Endometrium (tissue), 2 donors: ENCODE measurements at regions not wholly inside any gene's neighbourhood (a gene's known extent, or its start where the extent isn't known, plus 50 kb on each side); places are given as distances from the start of the nearest gene placed in this dataset.
"Not testable (repeated sequence)": the region's sequence is repeated elsewhere in the genome, so short reads cannot be mapped to it uniquely, and the experiment has no call there.

Experiments used
- FAIRE-seq: peaks from 2 replicates; lab custom pipeline; 2012; peaks lifted over from hg19 to GRCh38; lab: Jason Lieb, UNC
- donor health status: control.
- donor health status: control.

DNA sequence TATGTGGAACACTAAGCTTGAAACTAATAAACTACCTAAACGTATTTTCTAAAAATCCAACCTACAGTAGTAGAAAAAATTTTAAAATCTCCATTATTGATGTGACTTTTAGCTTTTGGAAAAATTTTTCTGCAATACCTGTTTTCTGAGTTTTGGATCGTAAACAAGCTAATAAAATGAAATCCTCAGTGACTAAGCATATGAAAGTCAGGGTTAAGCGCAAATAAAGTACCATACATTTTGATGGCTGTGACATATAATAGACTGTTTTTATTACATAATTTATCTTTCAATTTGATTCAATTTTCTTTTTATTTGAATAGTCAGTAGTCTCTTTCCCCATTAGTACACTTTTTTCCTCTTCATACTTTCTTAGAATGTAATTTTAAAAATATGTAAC lies 683.6 kb downstream of the NUP35 start:
- FAIRE-seq = no peak

DNA sequence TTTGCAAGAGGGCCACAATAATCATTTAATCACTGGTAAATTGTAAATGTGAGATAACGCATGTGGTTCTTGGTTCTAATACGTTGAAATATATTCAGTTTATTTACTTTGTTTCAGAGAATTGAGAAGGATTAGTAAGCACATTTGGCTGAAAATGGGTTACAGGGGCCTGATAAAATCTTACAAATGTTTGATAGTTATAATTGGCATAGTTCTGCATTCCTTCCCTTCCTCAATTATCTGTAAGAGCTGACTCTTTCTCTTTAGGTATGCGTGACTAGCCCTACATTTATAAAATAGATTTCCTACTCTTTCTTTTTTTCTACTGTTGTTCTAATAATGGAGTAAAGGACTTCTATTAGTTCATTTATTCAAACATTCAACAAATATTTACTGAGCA lies 685.2 kb downstream of the NUP35 start:
- FAIRE-seq = no peak

DNA sequence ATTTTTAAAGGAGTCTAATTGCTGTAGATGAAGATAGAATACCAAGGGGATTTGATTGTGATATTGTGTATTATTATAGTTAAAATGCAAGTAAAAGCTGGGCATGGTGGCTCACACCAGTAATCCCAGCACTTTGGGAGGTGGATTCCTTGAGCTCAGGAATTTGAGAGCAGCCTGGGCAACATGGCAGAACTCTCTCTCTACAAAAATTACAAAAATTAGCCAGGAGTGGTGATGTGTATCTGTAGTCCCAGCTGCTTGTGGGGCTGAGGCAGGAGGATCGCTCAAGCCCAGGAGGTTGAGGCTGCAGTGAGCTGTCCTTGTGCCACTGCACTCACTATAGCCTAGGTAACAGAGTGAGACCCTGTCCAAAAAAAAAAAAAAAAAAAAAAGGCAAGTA lies 687.0 kb downstream of the NUP35 start:
- FAIRE-seq = no peak

DNA sequence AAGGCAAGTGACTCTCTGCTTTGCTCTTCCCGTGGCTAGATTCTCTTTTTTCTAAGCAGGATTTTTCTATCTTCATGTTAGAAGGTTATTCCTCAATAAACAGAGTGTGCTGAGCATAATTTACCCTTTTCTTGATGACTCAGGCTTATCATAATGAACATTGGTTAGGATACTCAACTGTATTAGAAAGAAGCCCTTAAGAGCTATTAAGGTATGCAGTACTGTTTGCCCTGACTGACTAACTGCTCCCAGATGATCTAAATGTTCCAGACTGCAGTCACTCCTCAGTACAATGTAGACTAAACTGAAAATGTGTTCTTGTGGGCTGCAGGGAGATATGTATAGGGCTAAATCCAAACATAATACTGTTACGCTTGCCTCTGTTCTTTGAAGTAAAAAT lies 687.8 kb downstream of the NUP35 start:
- FAIRE-seq = no peak

DNA sequence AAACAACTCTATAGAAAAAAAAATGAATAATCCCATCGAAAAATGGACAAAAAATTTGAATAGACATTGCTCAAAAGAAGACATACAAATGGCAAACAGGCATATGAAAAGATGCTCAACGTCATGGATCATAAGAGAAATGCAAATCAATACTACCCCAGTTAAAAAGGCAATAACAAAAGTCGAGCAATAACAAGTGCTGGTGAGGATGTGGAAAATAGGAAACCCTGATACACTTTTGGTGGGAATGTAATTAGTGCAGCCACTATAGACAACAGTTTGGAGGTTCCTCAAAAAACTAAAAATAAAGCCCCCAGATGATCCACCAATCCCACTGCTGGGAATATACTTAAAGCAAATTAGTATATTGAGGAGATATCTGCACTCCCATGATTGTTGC lies 701.5 kb downstream of the NUP35 start:
- FAIRE-seq = no peak

DNA sequence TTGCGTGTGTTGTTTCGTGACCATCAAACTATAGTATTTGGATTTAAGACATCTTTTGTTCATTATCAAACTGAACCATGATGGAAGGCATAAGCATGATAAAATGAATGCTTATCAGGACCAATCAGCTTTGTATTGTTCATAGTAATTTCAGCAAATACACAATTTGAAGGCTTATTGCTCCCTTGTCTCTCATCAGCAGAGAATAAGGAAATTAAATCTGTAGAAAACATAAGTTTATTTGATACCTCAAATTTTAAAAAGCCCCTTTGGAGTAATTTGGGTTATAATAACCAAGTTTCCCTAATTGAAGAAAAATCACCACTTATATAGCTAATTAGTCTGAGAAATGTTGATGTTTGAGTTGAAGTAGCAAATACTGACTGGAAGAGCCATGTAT lies 705.7 kb downstream of the NUP35 start:
- FAIRE-seq = no peak

DNA sequence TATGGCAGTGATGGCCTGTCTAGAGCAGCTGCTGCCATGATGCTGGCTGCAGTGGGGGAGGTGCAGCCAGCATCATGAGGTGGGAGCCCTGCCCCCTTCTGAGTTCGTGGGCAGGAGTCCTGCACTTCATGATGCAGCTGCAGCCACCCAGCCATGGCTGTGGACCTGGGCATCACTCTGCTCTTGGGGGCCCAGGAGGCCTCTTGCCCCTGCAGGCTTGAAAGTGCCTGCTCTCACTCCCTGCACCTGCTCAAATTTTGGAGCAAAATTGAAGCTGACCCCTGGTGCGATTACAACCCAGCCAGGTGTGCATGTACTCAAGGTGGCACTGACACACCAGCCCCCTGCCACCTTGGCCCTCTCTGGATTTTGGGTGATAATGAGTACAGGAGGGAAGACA lies 712.9 kb downstream of the NUP35 start:
- no peak for FAIRE-seq

DNA sequence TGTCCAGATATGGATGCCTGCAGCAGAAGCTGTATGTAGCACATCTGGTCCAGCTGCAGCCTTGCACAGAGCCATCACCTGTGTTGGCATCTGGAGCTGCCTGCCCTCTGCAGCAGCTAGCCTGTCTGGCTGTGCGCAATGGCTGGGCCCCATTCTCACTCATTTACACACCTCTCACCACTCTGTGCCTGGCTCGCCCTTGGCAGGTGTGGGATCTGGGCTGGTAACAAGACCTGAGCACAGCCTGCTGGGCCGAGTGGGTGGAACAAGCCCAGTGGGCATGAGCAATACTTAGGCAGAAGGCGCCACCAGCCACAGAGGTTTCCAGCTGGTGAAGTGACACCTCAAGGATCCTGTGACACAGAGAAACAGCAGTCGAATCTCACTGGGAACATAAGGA lies 714.1 kb downstream of the NUP35 start:
- no peak for FAIRE-seq

DNA sequence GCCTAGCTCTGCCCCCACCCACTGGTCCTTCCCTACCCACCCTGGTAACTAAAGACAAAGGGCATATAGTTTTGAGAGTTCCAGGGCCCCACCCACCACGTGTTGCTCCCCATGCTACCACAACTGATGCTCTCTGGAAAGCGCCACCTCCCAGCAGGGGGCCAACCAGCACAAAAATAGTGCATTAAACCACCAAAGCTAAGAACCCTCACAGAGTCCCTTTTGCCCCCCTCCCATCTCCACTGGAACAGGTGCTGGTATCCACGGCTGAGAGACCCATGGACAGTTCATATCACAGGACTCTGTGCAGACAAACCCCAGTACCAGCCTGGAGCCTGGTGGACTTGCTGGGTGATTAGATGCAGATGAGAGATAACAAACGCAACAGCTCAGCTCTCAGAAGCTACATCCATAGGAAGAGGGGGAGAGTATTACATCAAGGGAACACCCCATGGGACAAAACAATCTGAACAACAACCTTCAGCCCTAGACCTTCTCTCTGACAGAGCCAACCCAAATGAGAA lies 715.9 kb downstream of the NUP35 start:
- FAIRE-seq = no peak

DNA sequence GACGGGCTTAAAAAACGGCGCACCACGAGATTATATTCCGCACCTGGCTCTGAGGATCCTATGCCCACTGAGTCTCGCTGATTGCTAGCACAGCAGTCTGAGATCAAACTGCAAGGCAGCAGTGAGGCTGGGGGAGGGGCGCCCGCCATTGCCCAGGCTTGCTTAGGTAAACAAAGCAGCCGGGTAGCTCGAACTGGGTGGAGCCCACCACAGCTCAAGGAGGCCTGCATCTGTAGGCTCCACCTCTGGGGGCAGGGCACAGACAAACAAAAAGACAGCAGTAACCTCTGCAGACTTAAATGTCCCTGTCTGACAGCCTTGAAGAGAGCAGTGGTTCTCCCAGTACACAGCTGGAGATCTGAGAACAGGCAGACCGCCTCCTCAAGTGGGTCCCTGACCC lies 725.6 kb downstream of the NUP35 start:
- not testable (repeated sequence) for FAIRE-seq

DNA sequence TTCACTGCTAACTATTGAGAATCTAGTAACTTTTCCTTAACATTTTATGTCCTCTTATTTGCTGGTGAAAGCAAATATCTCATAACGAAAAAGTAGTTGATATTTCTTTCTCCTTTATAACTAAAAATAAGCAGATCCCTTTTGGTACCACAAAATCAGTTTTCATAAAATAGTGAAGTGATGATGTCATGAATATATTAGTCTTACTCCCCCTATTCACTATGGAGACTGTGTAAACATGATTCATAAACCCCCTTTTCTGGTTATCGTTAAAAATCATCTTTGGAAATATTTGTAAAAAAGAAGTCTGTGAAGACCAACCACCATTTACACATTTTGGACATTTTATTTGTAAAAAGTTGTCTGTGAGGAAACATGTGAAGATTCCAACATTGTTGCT lies 734.9 kb downstream of the NUP35 start:
- peak; percentile 23 for FAIRE-seq

DNA sequence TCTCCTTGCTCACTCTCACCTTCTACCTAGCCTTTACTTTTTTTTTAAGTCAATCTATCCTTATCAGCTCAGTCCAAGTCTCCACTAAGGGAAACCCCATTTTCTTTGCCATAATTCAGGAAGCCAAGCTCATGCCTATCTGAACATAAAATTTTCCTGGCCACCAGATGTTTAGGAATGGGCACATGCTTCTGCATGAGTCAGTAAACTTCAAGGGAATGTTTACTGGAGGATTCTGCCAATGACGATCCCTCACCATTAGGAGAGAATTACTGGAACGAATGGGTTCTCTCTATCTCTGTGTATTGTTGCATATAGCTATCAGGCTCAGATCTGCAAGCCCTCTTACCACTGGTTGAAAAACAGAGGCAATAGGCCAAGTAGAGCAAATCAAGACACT lies 731.7 kb upstream of the ZNF804A start:
- no peak for FAIRE-seq

DNA sequence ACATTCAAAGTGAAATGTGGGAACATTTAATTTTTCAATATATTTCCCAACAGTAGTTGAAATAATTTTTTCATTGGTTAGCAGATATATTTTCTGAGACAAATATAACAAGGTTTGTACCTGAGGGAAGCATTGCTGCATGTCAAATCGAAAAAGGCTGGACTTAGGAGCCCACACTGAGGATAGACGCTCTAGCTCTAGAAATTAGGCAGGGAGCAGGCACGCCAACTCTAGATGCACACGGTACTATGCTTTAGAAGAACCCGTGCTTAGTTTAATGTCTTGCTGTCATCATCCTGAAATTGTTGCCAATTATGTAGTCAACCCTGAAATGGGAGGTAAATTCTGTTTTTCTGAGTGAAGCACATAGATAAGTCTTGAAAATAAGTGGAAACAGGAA lies 731.1 kb upstream of the ZNF804A start:
- no peak for FAIRE-seq

DNA sequence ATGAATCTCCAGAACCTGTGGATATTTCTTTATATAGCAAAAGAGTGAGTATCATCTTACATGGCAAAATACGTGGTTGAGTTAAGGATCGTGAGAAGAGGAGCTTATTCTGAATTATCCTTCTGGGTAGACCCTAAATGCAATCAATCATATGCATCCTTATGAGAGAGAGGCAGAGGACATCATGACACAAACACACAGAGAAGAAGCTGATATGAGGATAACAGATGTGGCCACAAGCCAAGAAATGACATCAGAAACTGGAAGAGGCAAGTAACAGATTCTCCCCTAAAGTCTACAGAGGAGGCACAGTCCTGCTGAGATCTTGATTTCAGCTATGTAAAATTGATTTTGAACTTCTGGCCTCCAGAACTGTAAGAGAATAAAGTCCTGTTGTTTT lies 730.2 kb upstream of the ZNF804A start:
- no peak for FAIRE-seq

DNA sequence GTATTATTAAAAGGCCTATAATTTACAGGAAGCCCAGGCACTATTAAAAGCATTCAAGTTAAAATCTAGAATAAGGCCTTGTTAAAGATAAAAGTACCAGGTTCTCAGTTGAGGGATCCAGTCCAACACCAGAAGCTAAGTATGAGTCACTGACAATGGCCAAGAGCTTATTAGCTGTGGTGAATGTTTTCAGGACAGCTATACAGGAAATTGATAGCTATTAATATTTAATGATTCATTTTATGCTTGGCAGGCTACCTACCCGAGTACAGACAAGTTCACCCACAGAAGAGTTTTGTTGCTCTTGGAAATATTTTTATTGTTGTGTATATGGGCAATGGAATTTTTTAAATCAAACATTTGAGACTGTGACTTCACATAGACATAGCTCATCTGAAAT lies 729.6 kb upstream of the ZNF804A start:
- no peak for FAIRE-seq

DNA sequence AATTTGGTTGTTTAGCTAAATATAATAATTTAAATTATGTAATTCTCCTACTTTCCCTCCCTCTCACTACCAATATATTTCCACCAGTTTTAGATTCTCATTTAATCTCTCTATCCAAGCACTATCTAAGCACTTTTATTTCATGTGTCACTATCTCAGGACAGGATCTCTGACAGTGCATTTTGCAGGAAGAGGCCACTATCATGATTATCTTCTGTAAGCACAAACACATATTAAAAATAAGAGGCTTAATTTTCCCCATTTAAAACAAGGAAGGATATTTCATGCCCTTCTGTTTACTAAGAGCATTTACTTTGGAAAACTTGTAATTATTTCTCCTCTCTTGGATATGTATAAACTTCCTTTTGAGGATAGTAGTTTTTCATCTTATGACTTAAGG lies 726.2 kb upstream of the ZNF804A start:
- no peak for FAIRE-seq

DNA sequence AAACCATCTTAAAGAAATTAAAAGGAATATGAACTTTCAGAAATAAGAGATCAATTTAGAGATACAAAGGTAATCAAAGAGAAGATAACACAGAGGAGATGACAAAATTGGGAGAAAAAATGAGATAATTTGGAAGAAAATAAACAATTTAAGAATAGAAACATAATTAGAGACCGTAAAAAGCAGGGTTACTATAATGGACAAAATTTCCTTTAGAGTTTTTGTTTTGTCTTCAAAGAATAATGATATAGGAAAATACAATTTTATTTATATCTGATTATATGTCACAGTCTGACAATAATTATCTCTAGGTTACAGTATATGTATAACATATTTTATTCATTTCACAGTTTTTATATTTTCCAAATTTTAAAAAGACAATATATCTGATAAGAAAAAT lies 716.4 kb upstream of the ZNF804A start:
- FAIRE-seq = peak; percentile 35

DNA sequence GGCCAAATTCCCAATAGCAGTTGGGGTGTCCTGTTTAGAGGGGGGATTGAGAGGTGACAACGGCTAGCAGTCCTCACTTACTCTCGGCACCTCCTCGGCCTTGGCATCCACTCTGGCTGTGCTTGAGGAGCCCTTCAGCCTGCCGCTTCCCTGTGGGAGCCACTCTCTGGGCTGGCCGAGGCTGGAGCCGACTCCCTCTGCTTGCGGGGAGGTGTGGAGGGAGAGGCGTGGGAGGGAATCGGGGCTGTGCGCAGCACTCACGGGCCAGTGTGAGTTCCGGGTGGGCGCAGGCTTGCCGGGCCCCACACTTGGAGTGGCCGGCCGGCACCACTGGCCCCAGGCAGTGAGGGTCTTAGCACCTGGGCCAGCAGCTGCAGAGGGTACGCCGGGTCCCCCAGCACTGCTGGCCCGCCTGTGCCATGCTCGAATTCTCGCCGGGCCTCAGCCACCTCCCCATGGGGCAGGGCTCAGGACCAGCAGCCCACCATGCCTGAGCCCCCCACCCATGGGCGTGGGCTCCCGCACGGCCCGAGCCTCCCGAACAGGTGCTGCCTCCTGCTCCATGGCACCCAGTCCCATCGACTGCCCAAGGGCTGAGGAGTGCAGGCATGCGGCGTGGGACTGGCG lies 705.9 kb upstream of the ZNF804A start:
- no peak for FAIRE-seq

DNA sequence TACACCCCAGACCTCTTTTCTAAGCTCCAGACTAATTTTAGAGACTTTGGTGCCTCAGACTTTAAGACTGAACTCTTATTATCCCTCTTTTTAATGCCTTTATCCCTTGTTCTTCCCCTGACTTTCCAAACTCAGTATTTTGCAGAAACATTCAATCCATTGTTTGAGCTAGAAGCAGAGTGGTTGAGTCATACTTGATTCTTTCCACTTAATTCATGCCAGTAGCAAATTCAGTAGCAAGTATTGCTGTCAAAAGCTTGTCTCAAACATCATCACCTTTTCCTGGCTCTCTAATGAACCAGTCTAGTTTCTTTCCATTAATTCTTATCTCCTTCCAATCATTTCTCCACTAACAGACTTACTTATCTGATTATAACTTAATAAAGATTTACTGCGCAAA lies 699.7 kb upstream of the ZNF804A start:
- FAIRE-seq = no peak

DNA sequence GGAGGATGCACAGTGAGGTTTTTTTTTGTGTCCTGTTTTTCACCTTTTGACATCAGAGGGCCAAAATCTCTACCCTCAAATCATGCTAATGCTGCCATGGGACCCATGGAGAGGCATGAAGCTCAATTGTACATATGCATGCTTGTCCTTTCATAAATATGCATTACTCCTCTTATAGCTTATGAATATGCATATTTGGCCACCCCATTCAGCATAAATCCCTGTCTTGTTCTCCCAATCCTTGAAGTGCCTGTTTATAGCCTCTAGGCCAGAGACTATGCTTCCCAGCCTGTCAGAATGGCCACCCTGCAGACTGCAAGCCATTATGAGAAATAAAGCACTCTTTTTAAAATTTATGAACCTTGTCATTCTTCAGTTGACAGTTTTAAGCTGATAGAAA lies 696.4 kb upstream of the ZNF804A start:
- FAIRE-seq = no peak

DNA sequence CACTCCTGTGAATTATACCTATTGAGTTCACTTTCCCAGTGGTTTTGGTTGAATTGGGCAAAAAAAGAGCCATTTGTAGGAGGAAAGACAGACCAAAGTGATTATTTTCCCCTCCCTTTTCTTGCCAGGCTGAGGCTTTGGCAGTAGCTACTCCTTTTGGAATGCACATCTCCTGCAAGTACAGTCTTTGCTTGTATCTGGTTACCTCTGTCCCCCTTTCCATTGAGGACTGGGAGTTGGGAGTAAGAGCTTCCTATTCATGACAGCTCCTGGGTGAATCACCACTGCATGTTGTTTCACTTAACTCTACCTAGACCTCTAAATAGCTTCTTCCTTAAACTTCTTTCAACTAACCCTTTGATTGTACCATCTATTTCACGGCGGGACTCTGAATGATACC lies 695.3 kb upstream of the ZNF804A start:
- no peak for FAIRE-seq

DNA sequence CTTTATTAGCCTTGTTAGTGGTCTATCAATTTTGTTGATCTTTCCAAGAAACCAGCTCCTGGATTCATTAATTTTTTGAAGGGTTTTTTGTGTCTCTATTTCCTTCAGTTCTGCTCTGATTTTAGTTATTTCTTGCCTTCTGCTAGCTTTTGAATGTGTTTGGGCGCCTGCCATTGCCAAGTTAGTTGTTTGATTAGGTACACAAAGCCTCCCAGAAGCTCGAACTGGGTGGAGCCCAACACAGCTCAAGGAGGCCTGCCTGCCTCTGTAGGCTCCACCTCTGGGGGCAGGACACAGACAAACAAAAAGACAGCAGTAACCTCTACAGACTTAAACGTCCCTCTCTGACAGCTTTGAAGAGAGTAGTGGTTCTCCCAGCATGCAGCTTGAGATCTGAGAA lies 682.3 kb upstream of the ZNF804A start:
- not testable (repeated sequence) for FAIRE-seq

DNA sequence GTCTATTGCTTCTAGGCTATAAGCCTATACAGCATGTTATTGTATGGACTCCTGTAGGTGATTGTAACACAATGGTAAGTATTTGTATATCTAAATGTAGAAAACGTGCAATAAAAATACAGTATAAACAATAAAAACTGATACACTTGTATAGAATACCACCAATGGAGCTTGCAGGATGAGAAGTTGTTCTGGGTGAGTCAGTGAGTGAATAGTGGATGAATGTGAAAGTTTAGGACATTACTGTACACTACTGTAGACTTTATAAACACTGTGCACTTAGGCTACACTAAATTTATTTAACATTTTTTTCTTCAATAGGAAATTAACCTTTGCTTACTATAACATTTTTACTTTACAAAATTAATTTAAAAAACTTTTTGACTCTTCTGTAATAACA lies 679.2 kb upstream of the ZNF804A start:
- no peak for FAIRE-seq

DNA sequence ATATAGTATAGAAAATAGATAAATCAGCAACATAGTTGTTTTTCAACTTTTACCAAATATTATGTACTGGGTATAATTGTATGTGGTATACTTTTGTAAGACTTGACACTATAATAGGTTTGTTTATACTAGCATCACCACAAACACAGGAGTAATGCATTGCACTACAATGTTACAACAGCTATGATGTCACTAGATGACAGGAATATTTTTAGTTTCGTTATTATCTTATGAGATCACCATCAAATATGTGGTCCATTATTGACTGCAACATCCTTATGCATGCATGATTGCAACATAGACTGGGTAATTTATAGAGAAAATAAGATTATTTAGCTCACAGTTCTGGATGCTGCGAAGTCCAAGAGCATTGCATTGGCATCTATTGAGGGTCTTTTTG lies 678.4 kb upstream of the ZNF804A start:
- no peak for FAIRE-seq

DNA sequence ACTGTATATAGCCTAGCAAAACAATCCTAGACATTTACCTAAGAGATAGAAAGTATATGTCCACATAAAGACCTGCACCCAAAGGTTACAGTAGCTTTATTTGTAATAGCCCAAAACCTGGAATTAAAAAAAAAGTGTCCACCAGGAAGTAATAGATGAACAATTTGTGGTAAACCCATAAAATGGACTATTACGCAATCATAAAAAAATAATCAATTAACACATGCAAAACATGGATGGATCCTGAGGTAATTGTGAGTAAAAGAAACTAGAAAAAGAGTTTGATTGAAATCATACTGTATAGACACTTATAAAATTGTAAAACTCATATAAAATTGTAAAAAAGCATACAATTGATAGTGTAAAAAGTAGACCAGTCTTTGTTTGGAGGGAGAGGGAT lies 673.0 kb upstream of the ZNF804A start:
- no peak for FAIRE-seq
